Activated naive CD4-positive, alpha-beta T cell treated with Interleukin-2 at 50 U/mL for 16 hours (primary cell): ENCODE measurements at regions not wholly inside any gene's neighbourhood (a gene's known extent, or its start where the extent isn't known, plus 50 kb on each side); places are given as distances from the start of the nearest gene placed in this dataset.

ENCODE experiments used
- DNase-seq: peaks from one replicate; pipeline ENCODE4 v3.0.0-alpha.2; 2020

- DNase-seq = no peak
Observed at GRCh38 chr3:98978068-98978811, 76.7 kb upstream of the DCBLD2 start.

- no peak for DNase-seq
Observed at GRCh38 chr3:98977520-98977919, 76.0 kb upstream of the DCBLD2 start.

- no peak for DNase-seq
Observed at GRCh38 chr3:98974442-98974841, 72.9 kb upstream of the DCBLD2 start.

- DNase-seq = no peak
Observed at GRCh38 chr3:98972720-98973119, 71.2 kb upstream of the DCBLD2 start.

GRCh38 chr3:98972155-98972554, 70.7 kb upstream of the DCBLD2 start:
- no peak for DNase-seq

GRCh38 chr3:98971169-98971681, 69.7 kb upstream of the DCBLD2 start:
- DNase-seq = no peak

GRCh38 chr3:98969295-98969694, 67.8 kb upstream of the DCBLD2 start:
- no peak for DNase-seq

- no peak for DNase-seq
Observed at GRCh38 chr3:98968824-98969223, 67.3 kb upstream of the DCBLD2 start.

- DNase-seq = no peak
Observed at GRCh38 chr3:98968347-98968746, 66.9 kb upstream of the DCBLD2 start.

GRCh38 chr3:98967758-98968157, 66.3 kb upstream of the DCBLD2 start:
- no peak for DNase-seq

- DNase-seq = no peak
Observed at GRCh38 chr3:98966862-98967546, 65.5 kb upstream of the DCBLD2 start.

GRCh38 chr3:98966434-98966833, 64.9 kb upstream of the DCBLD2 start:
- no peak for DNase-seq

- no peak for DNase-seq
Observed at GRCh38 chr3:98964784-98965183, 63.3 kb upstream of the DCBLD2 start.

- DNase-seq = no peak
Observed at GRCh38 chr3:98963546-98963945, 62.1 kb upstream of the DCBLD2 start.

GRCh38 chr3:98962951-98963350, 61.5 kb upstream of the DCBLD2 start:
- DNase-seq = no peak

GRCh38 chr3:98962189-98962930, 60.9 kb upstream of the DCBLD2 start:
- no peak for DNase-seq

GRCh38 chr3:98961161-98962155, 60.0 kb upstream of the DCBLD2 start:
- DNase-seq = no peak

- no peak for DNase-seq
Observed at GRCh38 chr3:98957681-98958080, 56.2 kb upstream of the DCBLD2 start.

GRCh38 chr3:98956008-98956407, 54.5 kb upstream of the DCBLD2 start:
- DNase-seq = no peak

GRCh38 chr3:98954791-98955604, 53.5 kb upstream of the DCBLD2 start:
- DNase-seq = no peak

- no peak for DNase-seq
Observed at GRCh38 chr3:98954242-98954641, 52.7 kb upstream of the DCBLD2 start.

- no peak for DNase-seq
Observed at GRCh38 chr3:98952404-98952803, 50.9 kb upstream of the DCBLD2 start.
